ENCODE measurements at regions not wholly inside any gene's neighbourhood (a gene's known extent, or its start where the extent isn't known, plus 50 kb on each side); places are given as distances from the start of the nearest gene placed in this dataset.

- TF ChIP-seq ZNF507 (tag; conservative IDR thresholded peaks at IDR 0.05), result no peak
- no peak for TF ChIP-seq ZNF121 (CRISPR knock-in tag; conservative IDR thresholded peaks at IDR 0.05)
- no peak for TF ChIP-seq ZNF518B (CRISPR knock-in tag; IDR thresholded peaks at IDR 0.05)
- TF ChIP-seq ETV5 (CRISPR knock-in tag; IDR thresholded peaks at IDR 0.05; ENCODE audit: low read depth), result no peak
These were observed 239.0 kb upstream of the ZP4 start (continued) for GRCh38 chr1:238129677-238130076.

GRCh38 chr1:238123201-238123600 is 232.5 kb upstream of the ZP4 start:
- Histone ChIP-seq H3K36me3 (ENCODE audit: control insufficient read depth, insufficient read depth, low read length) (no peaks in the 10 kb centered on the region), H3K4me2 (ENCODE audit: insufficient read depth, low read length) (no peak overlapping the region), H3K9me3 (replicated peaks; ENCODE audit: control insufficient read depth, insufficient read depth, low read depth, low read length) (no peaks in the 10 kb centered on the region), H3K79me2 (ENCODE audit: control insufficient read depth, insufficient read depth, low read length) (no peaks in the 10 kb centered on the region), H3K27ac (ENCODE audit: extremely low read depth, low read depth, low read length) (no peak overlapping the region), H3K9ac (ENCODE audit: insufficient read depth in 1 of 2, low read depth in 2 of 2, low read length in 2 of 2) (no peak overlapping the region), H3K4me3 (no peak overlapping the region), H3K4me1 (replicated peaks in 1 of 2; ENCODE audit: control insufficient read depth in 2 of 2, insufficient read depth in 2 of 2, low read length in 2 of 2) (no peaks in the 10 kb centered on the region), H2AFZ (ENCODE audit: low read depth, low read length) (no peak overlapping the region), H3K27me3 (ENCODE audit: control insufficient read depth in 2 of 2, insufficient read depth in 2 of 2, low read length in 2 of 2) (no peaks in the 10 kb centered on the region), H4K20me1 (replicated peaks; ENCODE audit: control insufficient read depth, insufficient read depth, low read length) (no peaks in the 10 kb centered on the region), H3K9me1 (ENCODE audit: control insufficient read depth, insufficient read depth, low read length) (no peaks in the 10 kb centered on the region)
- in situ Hi-C loops (cut with MboI) (no loop called here), intact Hi-C loops (cut with micrococcal nuclease) (no loop called here)
- ChIA-PET CTCF (ENCODE audit: low intra/inter-chr PET ratio) (no interaction called here), POLR2A (no interaction called here)
- DNase-seq (ENCODE audit: extremely low read depth in 1 of 4, low spot score in 3 of 4), result no peak
- BruUV-seq (replicated peaks), result no TSS peak
- 4% methylated on average over 3 of the region's 3 CpGs for WGBS (ENCODE audit: insufficient coverage, low coverage, missing lambda C conversion rate)
- ATAC-seq, result no peak
- FAIRE-seq, result no peak
- TF ChIP-seq SAFB2 (IDR thresholded peaks at IDR 0.05; ENCODE audit: borderline replicate concordance, low read depth, low read length, severe bottlenecking) (no peak), ARID3A (IDR thresholded peaks at IDR 0.05; ENCODE audit: borderline replicate concordance, low read depth, low read length) (no peak), TCF7 (IDR thresholded peaks at IDR 0.05; ENCODE audit: borderline replicate concordance) (no peak), HDAC3 (IDR thresholded peaks at IDR 0.05; ENCODE audit: borderline replicate concordance, partially characterized antibody) (no peak), POLR2G (IDR thresholded peaks at IDR 0.05; ENCODE audit: low read depth, low read length) (no peak), L3MBTL2 (IDR thresholded peaks at IDR 0.05) (no peak), SLC30A9 (CRISPR knock-in tag; IDR thresholded peaks at IDR 0.05) (no peak), FOXA3 (CRISPR knock-in tag; conservative IDR thresholded peaks at IDR 0.05 in 1 of 2, IDR thresholded peaks at IDR 0.05 in 1 of 2) (no peak), CXXC5 (CRISPR knock-in tag; IDR thresholded peaks at IDR 0.05) (no peak), ZNF212 (CRISPR knock-in tag; IDR thresholded peaks at IDR 0.05) (no peak), POLR2AphosphoS5 (IDR thresholded peaks at IDR 0.05; ENCODE audit: control insufficient read depth, insufficient read depth, low read depth, low read length) (no peak), BCL6 (CRISPR knock-in tag; IDR thresholded peaks at IDR 0.05) (no peak), ARID2 (IDR thresholded peaks at IDR 0.05) (no peak), ZNF165 (CRISPR knock-in tag; IDR thresholded peaks at IDR 0.05; ENCODE audit: borderline replicate concordance) (no peak), SRF (CRISPR knock-in tag; IDR thresholded peaks at IDR 0.05) (no peak)

Measured in K562 (cell line).